Transverse colon (tissue), 4 donors: ENCODE measurements at regions not wholly inside any gene's neighbourhood (a gene's known extent, or its start where the extent isn't known, plus 50 kb on each side); places are given as distances from the start of the nearest gene placed in this dataset.
A peak's percentile ranks its signal among the peaks of the same experiment; 100 is the strongest.

Source experiments
- DNase-seq: peaks from one replicate; pipeline ENCODE4 v3.0.0-alpha.2; 2019
- H3K27ac ChIP-seq, 4 donors: fragments of 200-600 bp; sonication (generic); 2 replicates each; pipeline ENCODE4 v1.5.1; 2016 to 2018; ENCODE audit warnings: inconsistent platforms in 4 of 4
- H3K27me3 ChIP-seq: fragments of 200-600 bp; sonication (generic); 2 replicates; pipeline ENCODE4 v1.5.1; 2017; ENCODE audit warnings: inconsistent platforms
- H3K36me3 ChIP-seq, 4 donors: fragments of 200-600 bp; sonication (generic); 2 replicates each; pipeline ENCODE4 v1.5.1; 2017 to 2019; ENCODE audit warnings: inconsistent platforms in 4 of 4
- H3K4me1 ChIP-seq, 4 donors: fragments of 200-600 bp; sonication (generic); 2 replicates each; pipeline ENCODE4 v1.5.1; 2017 to 2020; ENCODE audit warnings: inconsistent platforms in 4 of 4
- H3K4me3 ChIP-seq, 4 donors: fragments of 200-600 bp; sonication (generic); 1 replicate in 1 of 4; 2 replicates in 3 of 4; pipeline versions ENCODE4 v1.5.1 to v1.6.1; 2017 to 2019; ENCODE audit warnings: inconsistent platforms in 4 of 4
- H3K9me3 ChIP-seq, 2 donors: fragments of 200-600 bp; sonication (generic); 2 replicates each; pipeline ENCODE4 v1.5.1; 2017 to 2019; ENCODE audit warnings: inconsistent platforms in 2 of 2
- EP300 ChIP-seq: sonication (generic); formaldehyde crosslinking; IDR thresholded peaks from one replicate; pipeline ENCODE4 v1.6.1; 2017; ENCODE audit warnings: antibody characterized with exemption, low read depth
- POLR2A ChIP-seq: fragments of 450-650 bp; IDR thresholded peaks from one replicate; pipeline ENCODE4 v1.6.1; 2016; ENCODE audit warnings: antibody characterized with exemption, mild to moderate bottlenecking, moderate library complexity
- POLR2AphosphoS5 ChIP-seq, 3 donors: sonication (generic); formaldehyde crosslinking; IDR thresholded peaks; one replicate each; pipeline ENCODE4 v1.6.1; 2016; ENCODE audit warnings: antibody characterized with exemption in 3 of 3
- WGBS, 2 donors: methylation state at CpG; one replicate each; pipeline ENCODE4 v1.1.5; 2018; ENCODE audit warnings: low coverage in 1 of 2; 5-methylcytosine and 5-hydroxymethylcytosine counted together
- in situ Hi-C, 4 donors: fragments of 200-750 bp; cut with MboI; loops; one replicate each; pipeline versions ENCODE4 v1.15.0 to v1.15.1; 2017; ENCODE audit warnings: low sequenced_read_pairs in 3 of 4, low pct_ligation_motif_present in 1 of 4, low pct_unique_long_range_greater_than_20kb in 1 of 4
- intact Hi-C: fragments of 100-400 bp; cut with DNase I; formaldehyde crosslinking; loops from one replicate; pipeline ENCODE4 v1.15.1; 2023; ENCODE audit warnings: low total_unique reads
- TF ChIP-seq, protein P1 (sequence below), 5 experiments: fragments of 200-600 bp in 3 of 5; fragments of 450-650 bp in 2 of 5; sonication (generic) in 3 of 5; IDR thresholded peaks; 1 replicate in 2 of 5; 2 replicates in 3 of 5; pipeline ENCODE4 v1.5.1; 2016 to 2017; ENCODE audit warnings: antibody characterized with exemption in 5 of 5, inconsistent platforms in 3 of 5, mild to moderate bottlenecking in 2 of 5, moderate library complexity in 1 of 5

DNA sequence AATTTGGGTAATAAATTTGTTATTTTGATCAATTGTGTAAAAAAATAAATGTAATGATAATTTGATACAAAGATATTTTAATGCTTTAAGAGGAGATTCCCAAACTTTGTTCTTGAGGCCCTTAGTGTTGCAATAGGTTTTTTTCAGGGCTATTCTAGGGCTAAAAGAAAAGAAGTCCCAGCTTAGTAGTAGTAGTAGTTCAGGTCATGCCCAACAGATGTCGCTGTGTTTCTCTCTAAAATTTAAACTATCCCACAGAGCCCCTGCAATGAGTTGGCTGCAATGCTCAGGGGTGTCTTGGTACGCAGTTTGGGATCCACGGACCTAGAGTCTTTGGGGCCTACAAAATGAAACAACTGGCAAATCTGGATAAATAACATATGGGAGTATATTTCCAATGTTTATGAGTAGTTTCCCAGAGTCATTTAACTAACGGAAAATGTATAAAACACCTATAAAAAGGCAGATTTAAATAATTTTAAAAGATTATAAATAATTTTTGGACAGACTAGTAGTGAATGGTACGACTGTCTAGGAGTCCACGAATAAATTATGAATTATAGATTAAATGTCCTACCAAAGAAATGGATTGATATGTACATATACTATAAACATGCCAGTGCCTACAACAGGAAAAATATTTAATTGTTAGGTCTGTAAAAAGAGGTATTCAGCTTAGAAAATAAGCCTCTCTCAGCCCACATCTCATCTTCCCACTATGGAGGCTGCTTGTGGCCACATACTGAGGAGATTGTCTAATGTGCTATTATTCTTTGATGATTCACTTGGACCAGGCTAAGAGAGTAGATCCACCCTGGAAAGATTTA, 228.5 kb upstream of the PMFBP1 start:
- Histone ChIP-seq H3K36me3 (no peaks in the 10 kb centered on the region), H3K4me3 (no peak overlapping the region), H3K4me1 (no peaks in the 10 kb centered on the region), H3K27me3 (no peaks in the 10 kb centered on the region), H3K9me3 (no peaks in the 10 kb centered on the region), H3K27ac (no peak overlapping the region)
- peak; percentile 24 for DNase-seq
- WGBS, 2 donors = 37 to 55% methylated on average over 4 to 6 of the region's 6 CpGs
- TF ChIP-seq POLR2A = no peak
- TF ChIP-seq EP300 = no peak
- TF ChIP-seq, protein P1, sequence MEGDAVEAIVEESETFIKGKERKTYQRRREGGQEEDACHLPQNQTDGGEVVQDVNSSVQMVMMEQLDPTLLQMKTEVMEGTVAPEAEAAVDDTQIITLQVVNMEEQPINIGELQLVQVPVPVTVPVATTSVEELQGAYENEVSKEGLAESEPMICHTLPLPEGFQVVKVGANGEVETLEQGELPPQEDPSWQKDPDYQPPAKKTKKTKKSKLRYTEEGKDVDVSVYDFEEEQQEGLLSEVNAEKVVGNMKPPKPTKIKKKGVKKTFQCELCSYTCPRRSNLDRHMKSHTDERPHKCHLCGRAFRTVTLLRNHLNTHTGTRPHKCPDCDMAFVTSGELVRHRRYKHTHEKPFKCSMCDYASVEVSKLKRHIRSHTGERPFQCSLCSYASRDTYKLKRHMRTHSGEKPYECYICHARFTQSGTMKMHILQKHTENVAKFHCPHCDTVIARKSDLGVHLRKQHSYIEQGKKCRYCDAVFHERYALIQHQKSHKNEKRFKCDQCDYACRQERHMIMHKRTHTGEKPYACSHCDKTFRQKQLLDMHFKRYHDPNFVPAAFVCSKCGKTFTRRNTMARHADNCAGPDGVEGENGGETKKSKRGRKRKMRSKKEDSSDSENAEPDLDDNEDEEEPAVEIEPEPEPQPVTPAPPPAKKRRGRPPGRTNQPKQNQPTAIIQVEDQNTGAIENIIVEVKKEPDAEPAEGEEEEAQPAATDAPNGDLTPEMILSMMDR (IDR thresholded peaks at IDR 0.05) = peak; percentile 51 to 70 (median 66)
- TF ChIP-seq POLR2AphosphoS5 (IDR thresholded peaks at IDR 0.05) = no peak
- intact Hi-C loops (no loop called here), in situ Hi-C loops (no loop called here)

DNA sequence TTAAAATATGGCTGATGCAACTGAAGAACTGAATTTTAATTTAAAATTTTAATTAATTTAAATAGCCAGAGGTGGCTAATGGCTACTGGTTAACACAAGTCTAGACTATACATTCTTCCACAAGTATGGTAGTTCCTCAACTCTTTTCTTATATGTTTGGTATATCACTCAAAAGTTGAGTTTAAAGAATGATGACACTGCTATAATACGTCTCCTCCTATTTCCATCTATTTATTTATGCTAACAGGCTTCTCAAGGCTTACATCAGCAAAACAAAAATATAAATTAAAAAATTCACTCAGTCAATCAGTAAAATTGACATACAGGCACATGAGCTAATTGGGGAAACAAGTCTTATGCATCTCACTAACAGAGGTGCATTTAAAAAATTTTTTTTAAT, 227.9 kb upstream of the PMFBP1 start:
- Histone ChIP-seq H3K9me3 (peaks cover 0 to 3% of the 10 kb centered on the region in 2 donors), H3K27ac (no peak overlapping the region), H3K36me3 (no peaks in the 10 kb centered on the region), H3K27me3 (no peaks in the 10 kb centered on the region), H3K4me3 (no peak overlapping the region), H3K4me1 (no peaks in the 10 kb centered on the region)
- TF ChIP-seq POLR2A (no peak), EP300 (no peak), POLR2AphosphoS5 (IDR thresholded peaks at IDR 0.05) (no peak)
- TF ChIP-seq, protein P1 (IDR thresholded peaks at IDR 0.05) = no peak
- intact Hi-C loops = no loop called here
- 70 to 73% methylated on average over 1 of the region's 1 CpG for WGBS, 2 donors
- no peak for DNase-seq
- in situ Hi-C loops = no loop called here

DNA sequence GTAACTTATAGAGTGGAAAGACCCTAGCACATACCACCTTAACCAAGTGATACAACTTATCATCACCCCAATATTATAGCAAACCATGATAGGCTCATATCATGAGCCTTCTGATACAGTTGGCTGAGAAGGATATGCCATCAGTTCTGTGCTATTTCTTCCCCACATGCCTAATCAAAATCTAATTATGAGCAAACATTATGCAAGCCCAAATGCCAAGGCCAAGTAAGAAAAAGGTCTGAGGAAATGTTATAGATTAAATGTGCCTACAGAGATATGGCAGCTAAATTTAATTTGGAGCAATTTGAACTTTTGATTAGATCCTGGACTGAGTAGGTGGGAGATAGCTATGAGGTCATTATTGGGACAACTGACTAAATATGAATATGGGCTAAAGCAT, 225.9 kb upstream of the PMFBP1 start:
- no peak for TF ChIP-seq POLR2AphosphoS5 (IDR thresholded peaks at IDR 0.05)
- TF ChIP-seq, protein P1 (IDR thresholded peaks at IDR 0.05) = no peak
- no peak for TF ChIP-seq EP300
- TF ChIP-seq POLR2A = no peak
- Histone ChIP-seq H3K36me3 (no peaks in the 10 kb centered on the region), H3K9me3 (peaks cover 0 to 5% of the 10 kb centered on the region in 2 donors), H3K27ac (no peak overlapping the region), H3K27me3 (no peaks in the 10 kb centered on the region), H3K4me1 (no peaks in the 10 kb centered on the region), H3K4me3 (no peak overlapping the region)
- no peak for DNase-seq
- in situ Hi-C loops (no loop called here), intact Hi-C loops (no loop called here)

DNA sequence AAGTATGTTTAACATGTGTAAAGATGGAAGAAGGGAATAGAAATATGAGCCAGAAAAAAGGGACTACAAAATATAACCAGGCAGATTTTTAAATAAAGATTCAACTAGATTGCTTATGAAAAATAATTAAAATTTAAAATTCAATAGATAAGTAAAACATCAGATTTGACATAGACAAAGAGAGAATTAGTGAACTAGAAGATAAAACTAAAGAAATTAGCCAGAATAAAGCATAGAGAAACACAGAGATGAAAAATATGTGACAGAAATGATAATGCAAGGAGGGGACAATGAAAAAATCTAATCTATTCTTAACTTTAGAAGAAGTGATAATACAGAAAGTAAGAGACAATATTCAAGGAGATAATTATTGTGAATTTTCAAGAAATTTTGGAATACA, 222.6 kb upstream of the PMFBP1 start:
- no peak for DNase-seq
- H3K4me3 ChIP-seq = no peak overlapping the region
- no peaks in the 10 kb centered on the region for H3K27me3 ChIP-seq
- intact Hi-C loops = no loop called here
- TF ChIP-seq EP300 (no peak), POLR2A (no peak), POLR2AphosphoS5 (IDR thresholded peaks at IDR 0.05) (no peak)
- TF ChIP-seq, protein P1 (IDR thresholded peaks at IDR 0.05) = no peak
- no peak overlapping the region for H3K27ac ChIP-seq
- no peaks in the 10 kb centered on the region for H3K4me1 ChIP-seq
- in situ Hi-C loops = no loop called here
- peaks cover 0 to 5% of the 10 kb centered on the region in 2 donors for H3K9me3 ChIP-seq
- no peaks in the 10 kb centered on the region for H3K36me3 ChIP-seq
